DND-41 (cell line): ENCODE measurements at regions not wholly inside any gene's neighbourhood (a gene's known extent, or its start where the extent isn't known, plus 50 kb on each side); places are given as distances from the start of the nearest gene placed in this dataset.

Experiments
- ATAC-seq: fragments of 200-7000 bp; cut with Tn5 transposase; 3 replicates; pipeline ENCODE4 v1.9.1; 2021; ENCODE audit warnings: low read depth; ENCODE audit not compliant: insufficient read depth
- DNase-seq: peaks from one replicate; pipeline ENCODE4 v3.0.0-alpha.2; 2020
- H2AFZ ChIP-seq: 2 replicates; pipeline ENCODE4 v1.6.0; 2012; ENCODE audit warnings: low read depth, low read length
- H3K27ac ChIP-seq: 2 replicates; pipeline ENCODE4 v1.5.1; 2012; ENCODE audit warnings: low read length, inconsistent platforms
- H3K27me3 ChIP-seq: fragments of 200-600 bp; sonication (generic); 2 replicates; pipeline ENCODE4 v1.6.0; 2012; ENCODE audit warnings: low read length, mild to moderate bottlenecking, inconsistent platforms; ENCODE audit not compliant: insufficient read depth, poor library complexity
- H3K36me3 ChIP-seq: 2 replicates; pipeline ENCODE4 v1.5.1; 2012; ENCODE audit warnings: low read length, inconsistent platforms; ENCODE audit not compliant: insufficient read depth
- H3K4me1 ChIP-seq: 2 replicates; pipeline ENCODE4 v1.5.1; 2012; ENCODE audit warnings: mild to moderate bottlenecking, low read length; ENCODE audit not compliant: insufficient read depth
- H3K4me2 ChIP-seq: 2 replicates; pipeline ENCODE4 v1.6.0; 2012; ENCODE audit warnings: mild to moderate bottlenecking, moderate library complexity, low read length, inconsistent platforms; ENCODE audit not compliant: insufficient read depth
- H3K4me3 ChIP-seq, 2 experiments: fragments of 200-600 bp in 1 of 2; shearing (Covaris generic) in 1 of 2; 2 replicates each; pipeline ENCODE4 v1.5.1; 2012 to 2016; ENCODE audit warnings: inconsistent platforms in 2 of 2, low read length in 2 of 2, mild to moderate bottlenecking in 2 of 2, low read depth in 1 of 2, moderate library complexity in 1 of 2
- H3K79me2 ChIP-seq: 2 replicates; pipeline ENCODE4 v1.6.0; 2012; ENCODE audit warnings: low read length, inconsistent platforms; ENCODE audit not compliant: insufficient read depth
- H3K9ac ChIP-seq: 2 replicates; pipeline ENCODE4 v1.6.0; 2012; ENCODE audit warnings: low read depth, mild to moderate bottlenecking, inconsistent platforms, low read length, moderate library complexity
- H3K9me3 ChIP-seq: 2 replicates; pipeline ENCODE4 v1.5.1; 2012; ENCODE audit warnings: low read length, moderate library complexity, mild to moderate bottlenecking, inconsistent platforms; ENCODE audit not compliant: insufficient read depth, severe bottlenecking
- H4K20me1 ChIP-seq: 2 replicates; pipeline ENCODE4 v1.6.0; 2012; ENCODE audit warnings: low read length; ENCODE audit not compliant: insufficient read depth
- CTCF ChIP-seq: IDR thresholded peaks from 2 replicates; pipeline ENCODE4 v1.5.1; 2012; ENCODE audit warnings: borderline replicate concordance, low read length, moderate library complexity, mild to moderate bottlenecking; ENCODE audit not compliant: poor library complexity, severe bottlenecking; ENCODE audit errors: extremely low read depth
- EZH2 ChIP-seq: IDR thresholded peaks from 3 replicates; pipeline ENCODE4 v1.6.1; 2012; ENCODE audit warnings: borderline replicate concordance, low read depth, mild to moderate bottlenecking, moderate library complexity, low read length, inconsistent platforms; ENCODE audit not compliant: severe bottlenecking

GRCh38 chr2:221068123-221068522 lies 504.0 kb downstream of the EPHA4 start:
- no peak for ATAC-seq

GRCh38 chr2:221070106-221070505 lies 502.0 kb downstream of the EPHA4 start:
- H3K9me3 ChIP-seq: no peaks in the 10 kb centered on the region
- H3K4me2 ChIP-seq: no peak overlapping the region
- DNase-seq (no peak), ATAC-seq (no peak)
- H2AFZ ChIP-seq: no peak overlapping the region
- H3K4me3 ChIP-seq: no peak overlapping the region
- TF ChIP-seq CTCF: no peak
- TF ChIP-seq EZH2: no peak
- H4K20me1 ChIP-seq: no peaks in the 10 kb centered on the region
- H3K9ac ChIP-seq: no peak overlapping the region
- H3K79me2 ChIP-seq: no peaks in the 10 kb centered on the region
- no peaks in the 10 kb centered on the region for H3K4me1 ChIP-seq
- H3K27me3 ChIP-seq: no peaks in the 10 kb centered on the region
- H3K36me3 ChIP-seq: no peaks in the 10 kb centered on the region
- no peak overlapping the region for H3K27ac ChIP-seq

More at GRCh38 chr2:221068123-221068522, 504.0 kb downstream of the EPHA4 start:
- H3K4me3 ChIP-seq: no peak overlapping the region
- no peak for DNase-seq
- H3K79me2 ChIP-seq: no peaks in the 10 kb centered on the region
- H2AFZ ChIP-seq: no peak overlapping the region
- no peaks in the 10 kb centered on the region for H3K36me3 ChIP-seq
- H3K9me3 ChIP-seq: no peaks in the 10 kb centered on the region
- H3K27ac ChIP-seq: no peak overlapping the region
- H3K27me3 ChIP-seq: no peaks in the 10 kb centered on the region
- no peaks in the 10 kb centered on the region for H4K20me1 ChIP-seq
- no peak overlapping the region for H3K9ac ChIP-seq
- TF ChIP-seq CTCF (no peak), EZH2 (no peak)
- H3K4me1 ChIP-seq: no peaks in the 10 kb centered on the region
- H3K4me2 ChIP-seq: no peak overlapping the region

- TF ChIP-seq EZH2: no peak
- TF ChIP-seq CTCF: no peak
- Histone ChIP-seq H3K4me1 (no peaks in the 10 kb centered on the region), H3K36me3 (no peaks in the 10 kb centered on the region), H2AFZ (no peak overlapping the region), H3K4me2 (no peak overlapping the region), H3K9ac (no peak overlapping the region), H4K20me1 (no peaks in the 10 kb centered on the region), H3K27me3 (no peaks in the 10 kb centered on the region), H3K27ac (no peak overlapping the region), H3K9me3 (no peaks in the 10 kb centered on the region), H3K4me3 (no peak overlapping the region), H3K79me2 (no peaks in the 10 kb centered on the region)
- no peak for DNase-seq
- no peak for ATAC-seq
These were observed 498.6 kb downstream of the EPHA4 start for GRCh38 chr2:221073326-221074049.

- no peak for TF ChIP-seq EZH2
- TF ChIP-seq CTCF: no peak
- DNase-seq (no peak), ATAC-seq (no peak)
- Histone ChIP-seq H3K79me2 (no peaks in the 10 kb centered on the region), H3K27me3 (no peaks in the 10 kb centered on the region), H3K4me2 (no peak overlapping the region), H3K27ac (no peak overlapping the region), H3K9ac (no peak overlapping the region), H4K20me1 (no peaks in the 10 kb centered on the region), H3K36me3 (no peaks in the 10 kb centered on the region), H3K4me1 (no peaks in the 10 kb centered on the region), H2AFZ (no peak overlapping the region), H3K9me3 (no peaks in the 10 kb centered on the region), H3K4me3 (no peak overlapping the region)
These were observed 497.9 kb downstream of the EPHA4 start for GRCh38 chr2:221074238-221074637.
